HepG2 (cell line): ENCODE measurements at regions not wholly inside any gene's neighbourhood (a gene's known extent, or its start where the extent isn't known, plus 50 kb on each side); places are given as distances from the start of the nearest gene placed in this dataset.

Source experiments
- CBX5 ChIP-seq: sonication (generic); formaldehyde crosslinking; IDR thresholded peaks from 2 replicates; pipeline ENCODE4 v1.4.0; 2020; ENCODE audit warnings: missing genetic modification reagents, borderline replicate concordance
- DRAP1 ChIP-seq: IDR thresholded peaks from 2 replicates; pipeline ENCODE4 v1.6.1; 2016; ENCODE audit warnings: missing genetic modification reagents, missing compliant biosample characterization
- ELF3 ChIP-seq: IDR thresholded peaks from 2 replicates; pipeline ENCODE4 v1.6.1; 2016; ENCODE audit warnings: missing genetic modification reagents, missing compliant biosample characterization
- ESRRA ChIP-seq: sonication (generic); formaldehyde crosslinking; IDR thresholded peaks from 2 replicates; pipeline ENCODE4 v1.5.1; 2020; ENCODE audit warnings: mild to moderate bottlenecking, low read depth, missing genetic modification reagents
- GATAD2A ChIP-seq: IDR thresholded peaks from 2 replicates; pipeline ENCODE4 v1.6.1; 2016
- GTF3A ChIP-seq: sonication (generic); formaldehyde crosslinking; conservative IDR thresholded peaks from 2 replicates; pipeline ENCODE4 v1.4.0; 2020; ENCODE audit warnings: mild to moderate bottlenecking, missing genetic modification reagents
- HMGXB4 ChIP-seq, 2 experiments: sonication (generic) in 1 of 2; formaldehyde crosslinking in 1 of 2; IDR thresholded peaks; 2 replicates each; pipeline versions ENCODE4 v1.4.0 to v1.6.1; 2018 to 2020; ENCODE audit warnings: missing genetic modification reagents in 2 of 2, borderline replicate concordance in 1 of 2, low read depth in 1 of 2, mild to moderate bottlenecking in 1 of 2, missing biosample characterization in 1 of 2
- IRF2 ChIP-seq: IDR thresholded peaks from 2 replicates; pipeline ENCODE4 v1.6.1; 2018; ENCODE audit warnings: missing genetic modification reagents, missing compliant biosample characterization
- MBNL3 ChIP-seq: fragments of 250-450 bp; sonication (Bioruptor Pico); conservative IDR thresholded peaks from 2 replicates; pipeline ENCODE4 v1.8.0; 2022; ENCODE audit warnings: mild to moderate bottlenecking, inconsistent platforms
- NFE2L1 ChIP-seq: sonication (generic); formaldehyde crosslinking; IDR thresholded peaks from 2 replicates; pipeline ENCODE4 v1.4.0; 2020; ENCODE audit warnings: missing genetic modification reagents, mild to moderate bottlenecking, borderline replicate concordance
- NR0B2 ChIP-seq: sonication (generic); formaldehyde crosslinking; IDR thresholded peaks from 2 replicates; pipeline ENCODE4 v1.4.0; 2020; ENCODE audit warnings: mild to moderate bottlenecking, missing genetic modification reagents
- RAD21 ChIP-seq: fragments of 450-650 bp; formaldehyde crosslinking; IDR thresholded peaks from 2 replicates; pipeline ENCODE4 v1.5.0; 2020; ENCODE audit warnings: mild to moderate bottlenecking
- RFX3 ChIP-seq: IDR thresholded peaks from 2 replicates; pipeline ENCODE4 v1.6.1; 2016; ENCODE audit warnings: missing biosample characterization, missing genetic modification reagents
- STAG1 ChIP-seq: sonication (generic); formaldehyde crosslinking; IDR thresholded peaks from 2 replicates; pipeline ENCODE4 v1.4.0; 2020; ENCODE audit warnings: missing genetic modification reagents
- THAP8 ChIP-seq: sonication (generic); formaldehyde crosslinking; IDR thresholded peaks from 2 replicates; pipeline ENCODE4 v1.5.1; 2020; ENCODE audit warnings: missing genetic modification reagents, mild to moderate bottlenecking, borderline replicate concordance
- ZFP82 ChIP-seq: sonication (generic); formaldehyde crosslinking; IDR thresholded peaks from 2 replicates; pipeline ENCODE4 v1.5.1; 2020; ENCODE audit warnings: mild to moderate bottlenecking, missing genetic modification reagents, borderline replicate concordance
- ZNF124 ChIP-seq: sonication (generic); formaldehyde crosslinking; IDR thresholded peaks from 2 replicates; pipeline ENCODE4 v1.4.0; 2020; ENCODE audit warnings: missing genetic modification reagents
- ZNF383 ChIP-seq: sonication (generic); formaldehyde crosslinking; IDR thresholded peaks from 2 replicates; pipeline ENCODE4 v1.4.0; 2020; ENCODE audit warnings: missing genetic modification reagents, mild to moderate bottlenecking, borderline replicate concordance
- ZNF501 ChIP-seq: sonication (generic); formaldehyde crosslinking; IDR thresholded peaks from 2 replicates; pipeline ENCODE4 v1.5.1; 2020; ENCODE audit warnings: mild to moderate bottlenecking, moderate library complexity, missing genetic modification reagents
- ZNF547 ChIP-seq: sonication (generic); formaldehyde crosslinking; IDR thresholded peaks from 2 replicates; pipeline ENCODE4 v1.5.1; 2020; ENCODE audit warnings: mild to moderate bottlenecking, missing genetic modification reagents
- ZNF691 ChIP-seq: sonication (generic); formaldehyde crosslinking; IDR thresholded peaks from 2 replicates; pipeline ENCODE4 v1.4.0; 2020; ENCODE audit warnings: missing genetic modification reagents, low read depth, mild to moderate bottlenecking, borderline replicate concordance
- ZNF7 ChIP-seq: IDR thresholded peaks from 2 replicates; pipeline ENCODE4 v1.6.1; 2016; ENCODE audit warnings: missing biosample characterization, missing genetic modification reagents
- ZNF784 ChIP-seq: sonication (generic); formaldehyde crosslinking; IDR thresholded peaks from 2 replicates; pipeline ENCODE4 v1.5.1; 2020; ENCODE audit warnings: missing genetic modification reagents, mild to moderate bottlenecking, borderline replicate concordance
- ZNF883 ChIP-seq: sonication (generic); formaldehyde crosslinking; IDR thresholded peaks from 2 replicates; pipeline ENCODE4 v1.5.1; 2020; ENCODE audit warnings: mild to moderate bottlenecking, missing genetic modification reagents; ENCODE audit errors: not compliant biosample characterization
- ZSCAN9 ChIP-seq: IDR thresholded peaks from 2 replicates; pipeline ENCODE4 v1.6.1; 2016; ENCODE audit warnings: borderline replicate concordance

GRCh38 chr2:224284134-224284946 is 117.6 kb downstream of the FAM124B start (continued):
- TF ChIP-seq ZNF501 (CRISPR knock-in tag): peak; percentile 39; the same call in 1 of the 2 replicates
- 0 out of 2 replicates have a peak, but pooled peaks have one; percentile 30 for TF ChIP-seq GATAD2A (CRISPR knock-in tag)
- no peak for TF ChIP-seq NFE2L1 (CRISPR knock-in tag)
- TF ChIP-seq CBX5: peak; percentile 82; the same call in 1 of the 2 replicates
- TF ChIP-seq MBNL3: no peak
- no peak for TF ChIP-seq ZFP82
- peak; percentile 73; the same call in 1 of the 2 replicates for TF ChIP-seq ZNF784 (CRISPR knock-in tag)
- TF ChIP-seq THAP8 (CRISPR knock-in tag): no peak
- TF ChIP-seq RAD21 (CRISPR knock-in tag): peak; percentile 92
- 0 out of 2 replicates have a peak, but pooled peaks have one; percentile 53 for TF ChIP-seq ZNF691 (CRISPR knock-in tag)
- 0 out of 2 replicates have a peak, but pooled peaks have one; percentile 51 for TF ChIP-seq ZNF547 (CRISPR knock-in tag)
- peak; percentile 71 to 87; a peak in 3 of 4 replicates for TF ChIP-seq HMGXB4 (CRISPR knock-in tag; IDR thresholded peaks at IDR 0.05; ENCODE audit: borderline replicate concordance in 1 of 2, low read depth in 1 of 2)
- peak; percentile 43 for TF ChIP-seq ZNF883 (CRISPR knock-in tag)
- TF ChIP-seq ZSCAN9 (CRISPR knock-in tag): 0 out of 2 replicates have a peak, but pooled peaks have one; percentile 33
- peak; percentile 24; the same call in 1 of the 2 replicates for TF ChIP-seq DRAP1 (CRISPR knock-in tag)
- TF ChIP-seq STAG1: peak; percentile 99
- no peak for TF ChIP-seq ZNF383
- no peak for TF ChIP-seq ZNF124
- 0 out of 2 replicates have a peak, but pooled peaks have one; percentile 31 for TF ChIP-seq ELF3 (CRISPR knock-in tag)
- peak; percentile 50; the same call in 1 of the 2 replicates for TF ChIP-seq ESRRA (CRISPR knock-in tag)
- TF ChIP-seq ZNF7 (CRISPR knock-in tag): no peak
- TF ChIP-seq GTF3A (CRISPR knock-in tag): 0 out of 2 replicates have a peak, but pooled peaks have one; percentile 51
- 0 out of 2 replicates have a peak, but pooled peaks have one; percentile 10 for TF ChIP-seq IRF2
- TF ChIP-seq RFX3 (CRISPR knock-in tag): no peak
- TF ChIP-seq NR0B2 (CRISPR knock-in tag): no peak
